NOMO-1 treated with DMSO at 0.1 percent for 48 hours (cell line): ENCODE measurements at regions not wholly inside any gene's neighbourhood (a gene's known extent, or its start where the extent isn't known, plus 50 kb on each side); places are given as distances from the start of the nearest gene placed in this dataset.
"Not testable (repeated sequence)": the region's sequence is repeated elsewhere in the genome, so short reads cannot be mapped to it uniquely, and the experiment has no call there.

Source experiments
- DNase-seq: peaks from one replicate; lab custom pipeline; 2025; ENCODE audit not compliant: unreplicated experiment; lab: John Stamatoyannopoulos, UW

DNA sequence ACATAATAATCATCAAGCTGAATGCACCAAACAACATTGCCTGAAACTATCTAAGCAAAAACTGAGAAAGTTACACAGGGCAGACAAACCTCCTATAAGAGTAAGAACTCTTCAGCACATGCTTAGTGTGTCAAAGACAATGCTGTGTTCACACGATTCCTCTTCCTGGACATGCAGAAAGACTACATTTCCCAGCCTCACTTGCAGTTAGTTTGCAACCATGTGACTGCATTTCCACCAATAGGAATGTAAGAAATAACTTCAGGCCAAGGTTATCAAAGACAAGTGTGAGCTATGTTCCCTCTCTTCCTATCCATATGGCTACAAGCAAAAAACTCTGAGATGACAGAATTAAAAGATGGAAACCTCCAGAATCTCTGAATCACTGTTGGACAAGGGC lies 109.8 kb downstream of the OTOP1 start:
- DNase-seq: not testable (repeated sequence)

DNA sequence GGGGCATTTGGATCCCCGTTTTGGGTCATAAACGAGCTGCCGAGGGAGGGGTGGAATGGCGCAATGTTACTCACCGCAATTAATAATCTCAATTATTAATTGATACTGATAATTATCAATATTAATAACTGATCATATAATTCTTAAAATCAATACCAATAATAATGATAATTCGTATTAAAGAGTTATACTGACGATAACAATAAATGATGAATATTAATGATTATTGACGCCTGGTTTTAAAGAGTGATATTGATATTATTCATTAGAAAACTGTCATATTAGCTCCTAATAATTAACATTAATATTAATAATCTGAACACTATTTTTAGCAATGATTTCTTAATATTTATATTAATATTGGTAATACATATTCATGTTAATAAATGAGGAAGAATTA lies 92.4 kb downstream of the OTOP1 start:
- not testable (repeated sequence) for DNase-seq

DNA sequence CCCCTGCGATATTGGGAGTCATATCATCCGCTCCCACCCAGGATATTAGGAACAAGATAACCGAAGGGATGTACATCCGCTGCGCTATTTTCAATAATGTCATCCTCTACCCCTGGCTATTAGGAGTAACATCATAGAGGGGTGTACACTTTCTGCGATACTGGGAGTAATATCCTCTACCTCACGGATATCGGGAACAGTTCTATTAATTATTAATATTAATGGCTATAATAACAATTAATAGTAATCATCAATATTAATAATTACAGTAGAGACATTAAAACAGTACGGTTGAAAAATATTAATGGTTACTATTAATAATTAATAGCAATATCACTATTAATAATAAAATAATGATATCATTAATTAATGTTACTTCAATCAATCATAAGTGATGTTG lies 90.1 kb downstream of the OTOP1 start:
- DNase-seq: not testable (repeated sequence)
